ENCODE measurements at regions not wholly inside any gene's neighbourhood (a gene's known extent, or its start where the extent isn't known, plus 50 kb on each side); places are given as distances from the start of the nearest gene placed in this dataset.

- no peak for DNase-seq (ENCODE audit: low read depth)
Observed at GRCh38 chr13:80131204-80131603, 209.7 kb downstream of the SPRY2 start.

DNA sequence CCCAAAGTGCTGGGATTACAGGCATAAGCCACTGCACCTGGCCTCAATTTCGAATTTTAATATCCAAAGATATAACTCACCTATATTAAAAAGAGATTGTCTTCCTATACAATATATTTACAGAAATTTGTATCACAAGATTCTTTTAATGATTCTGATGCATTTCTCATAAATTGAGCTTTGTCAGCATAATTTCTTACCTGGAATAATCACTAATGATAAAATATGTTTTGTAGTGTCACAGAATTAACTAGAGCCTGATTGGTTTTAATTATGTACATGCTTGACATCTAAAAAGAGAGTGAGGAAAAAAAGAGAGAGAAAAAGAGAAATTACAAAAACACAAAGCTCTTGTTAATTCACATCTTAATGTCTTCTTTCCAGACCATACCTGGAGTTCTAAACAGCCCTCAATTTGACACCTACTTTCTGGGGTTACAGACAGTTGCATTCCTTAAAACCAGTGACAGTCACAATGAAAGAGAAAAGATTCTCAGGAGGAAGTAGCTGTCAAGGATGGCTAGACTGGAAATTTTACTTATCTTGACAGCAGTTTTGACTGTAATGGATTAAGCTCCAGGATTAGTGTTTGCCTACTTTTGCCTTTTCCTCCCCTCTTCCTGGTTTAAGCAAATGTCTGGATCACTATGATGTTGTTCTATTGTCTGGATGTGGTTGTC is 214.4 kb downstream of the SPRY2 start:
- no peak for DNase-seq (ENCODE audit: low read depth)

DNA sequence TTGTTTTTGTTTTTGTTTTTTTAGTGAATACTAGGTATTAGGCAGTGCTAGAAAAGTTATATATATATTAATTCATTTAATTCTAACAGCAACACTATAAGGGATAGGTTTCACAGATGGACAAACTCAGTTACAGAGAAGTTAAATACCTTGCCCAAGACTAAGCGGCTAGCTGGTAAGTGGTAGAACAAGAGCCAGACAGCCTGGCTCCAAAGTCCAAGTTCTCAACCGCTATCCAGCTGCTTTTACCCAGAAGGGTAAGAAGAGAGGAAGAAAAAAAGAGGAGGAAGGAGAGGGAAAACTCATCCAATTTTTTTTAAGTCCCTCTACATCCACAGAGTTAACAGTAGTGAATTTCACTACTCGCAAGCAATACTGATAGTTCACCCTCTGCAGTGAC is 217.0 kb downstream of the SPRY2 start:
- no peak for DNase-seq (ENCODE audit: low read depth)

- DNase-seq (ENCODE audit: low read depth), result no peak
Observed at GRCh38 chr13:80121038-80121437, 219.9 kb downstream of the SPRY2 start.

DNA sequence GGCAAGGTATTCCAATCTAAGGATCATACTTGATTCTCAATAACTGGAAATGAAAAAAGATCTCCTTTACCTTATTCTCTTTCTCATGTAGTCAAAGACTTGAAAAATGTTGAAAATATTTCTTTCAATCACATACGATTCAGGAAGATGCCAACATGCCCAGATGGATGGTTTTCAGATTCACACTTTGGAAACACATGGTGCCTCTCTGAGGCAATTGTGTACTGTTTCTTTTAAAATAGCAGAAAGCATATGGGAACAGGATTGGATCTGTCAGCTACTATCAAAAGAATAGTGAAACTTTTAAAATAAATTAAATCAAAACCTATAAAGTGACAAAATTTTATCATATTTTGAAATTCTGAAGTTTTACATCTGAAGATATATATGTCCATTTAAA is 222.4 kb downstream of the SPRY2 start:
- no peak for DNase-seq (ENCODE audit: low read depth)

DNA sequence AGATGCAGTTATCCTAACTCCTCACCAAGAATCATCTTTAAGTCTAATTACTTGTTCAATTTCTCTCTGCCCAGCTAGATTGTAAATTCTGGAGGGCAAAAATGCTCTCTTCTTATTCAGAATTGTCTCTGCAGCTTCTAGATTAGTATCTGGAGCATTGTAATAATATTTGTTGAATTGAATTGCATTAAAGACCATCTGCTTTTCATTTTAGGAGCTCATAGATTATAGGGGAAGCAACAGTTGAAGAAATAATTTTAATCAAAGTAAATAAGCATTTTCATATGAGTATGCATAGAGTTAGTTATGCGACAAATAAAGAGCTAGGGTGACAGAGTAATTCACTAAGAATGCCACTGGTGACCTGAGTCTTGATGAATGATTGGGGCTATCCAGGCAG is 222.8 kb downstream of the SPRY2 start:
- DNase-seq (ENCODE audit: low read depth), result no peak

- no peak for DNase-seq (ENCODE audit: low read depth)
Observed at GRCh38 chr13:80117515-80117914, 223.4 kb downstream of the SPRY2 start.

DNA sequence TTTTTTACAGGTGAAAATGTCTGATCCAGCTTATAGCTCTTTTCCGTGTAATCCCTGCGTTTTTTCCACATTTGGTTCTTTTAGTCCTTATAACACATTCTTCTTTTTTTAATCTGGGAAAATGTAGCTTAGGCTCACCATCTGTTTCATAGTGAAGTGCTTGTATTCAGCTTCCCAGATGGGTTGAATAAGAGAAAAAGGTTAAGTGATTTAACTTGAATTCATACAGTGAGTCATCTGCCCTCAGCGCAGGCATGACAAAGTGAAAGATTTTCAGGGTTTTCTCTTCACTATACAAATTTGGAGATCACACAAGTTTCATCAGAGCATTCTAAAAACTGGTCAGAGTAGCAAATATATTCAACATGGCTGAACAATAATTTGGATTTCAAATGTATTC is 224.8 kb downstream of the SPRY2 start:
- no peak for DNase-seq (ENCODE audit: low read depth)

- DNase-seq (ENCODE audit: low read depth), result no peak
Observed at GRCh38 chr13:80115616-80116015, 225.3 kb downstream of the SPRY2 start.

DNA sequence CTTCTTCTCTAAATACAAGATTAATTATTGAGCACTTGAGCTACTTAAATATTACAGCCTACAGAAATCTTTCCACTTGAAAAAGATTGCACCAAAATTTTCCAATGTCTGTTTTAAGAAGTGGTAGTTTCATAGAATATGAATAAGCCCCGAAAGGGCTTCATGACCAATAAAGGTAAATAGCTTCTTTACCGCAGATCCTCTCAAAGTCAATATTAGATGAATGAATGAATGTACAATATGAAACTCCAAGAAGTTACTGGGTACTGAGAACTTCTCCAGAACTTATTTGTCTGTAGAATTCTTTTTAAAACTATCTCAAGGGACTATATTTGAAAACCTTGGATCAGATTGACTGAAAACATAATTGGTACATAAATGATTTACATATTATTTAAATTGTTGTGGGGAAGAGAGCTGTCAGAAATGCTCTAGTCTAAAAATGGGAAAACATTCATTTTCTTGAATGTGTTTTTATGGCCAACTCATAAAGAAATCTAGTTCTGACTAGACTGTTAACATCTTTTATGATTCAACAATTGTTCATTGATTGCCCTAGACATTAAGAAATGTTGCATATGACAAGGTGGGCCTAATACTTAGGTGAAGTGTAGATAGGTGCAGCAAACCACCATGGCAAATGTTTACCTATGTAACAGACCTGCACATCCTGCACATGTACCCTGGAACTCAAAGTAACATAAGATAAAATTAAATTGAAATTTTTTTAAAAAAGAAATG is 227.0 kb downstream of the SPRY2 start:
- DNase-seq (ENCODE audit: low read depth), result no peak

DNA sequence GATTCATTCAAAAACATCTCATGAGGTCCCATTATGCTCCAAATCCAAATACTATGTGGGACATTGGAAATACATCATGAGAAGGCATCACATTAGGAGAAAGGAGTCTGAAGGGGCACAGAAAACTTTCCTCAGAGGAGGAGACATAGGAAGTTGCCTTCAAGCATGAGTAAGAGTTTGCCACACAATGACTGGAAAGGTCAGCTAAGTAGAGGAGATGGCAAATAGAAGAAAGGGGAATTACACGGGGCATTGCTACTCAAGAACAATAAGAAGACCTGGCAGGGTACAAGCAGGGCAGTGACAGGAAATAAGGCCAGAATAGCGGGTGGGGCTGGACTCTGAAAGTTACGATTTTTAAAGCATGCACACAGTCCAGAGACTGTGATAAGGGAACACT is 231.6 kb downstream of the SPRY2 start:
- DNase-seq (ENCODE audit: low read depth), result no peak

- DNase-seq (ENCODE audit: low read depth), result no peak
Observed at GRCh38 chr13:80105350-80105749, 235.6 kb downstream of the SPRY2 start.

- DNase-seq (ENCODE audit: low read depth), result no peak
Observed at GRCh38 chr13:80101040-80101439, 239.9 kb downstream of the SPRY2 start.

GRCh38 chr13:80100636-80101035 is 240.3 kb downstream of the SPRY2 start:
- DNase-seq (ENCODE audit: low read depth), result no peak

- no peak for DNase-seq (ENCODE audit: low read depth)
Observed at GRCh38 chr13:80097561-80097960, 243.4 kb downstream of the SPRY2 start.

DNA sequence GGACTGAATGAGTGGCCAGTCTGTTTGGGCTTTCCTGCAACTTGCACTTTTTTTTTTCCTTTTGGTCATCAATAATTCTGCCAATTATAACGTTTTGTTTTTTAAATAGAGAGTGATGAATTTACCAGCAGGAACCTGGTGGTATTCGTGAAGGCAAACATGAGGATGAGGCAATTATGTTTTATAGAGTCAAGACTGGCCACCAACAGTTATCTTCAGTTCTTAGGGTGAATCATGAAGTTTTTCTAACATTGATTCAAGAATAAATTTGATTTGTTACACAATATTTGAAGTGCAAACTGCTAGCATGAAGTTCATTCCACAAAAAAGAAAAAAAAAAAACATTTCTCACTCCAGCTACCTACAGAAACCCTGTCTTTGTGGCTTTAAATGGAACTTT is 244.5 kb downstream of the SPRY2 start:
- no peak for DNase-seq (ENCODE audit: low read depth)

GRCh38 chr13:80094526-80094925 is 246.4 kb downstream of the SPRY2 start:
- no peak for DNase-seq (ENCODE audit: low read depth)

DNA sequence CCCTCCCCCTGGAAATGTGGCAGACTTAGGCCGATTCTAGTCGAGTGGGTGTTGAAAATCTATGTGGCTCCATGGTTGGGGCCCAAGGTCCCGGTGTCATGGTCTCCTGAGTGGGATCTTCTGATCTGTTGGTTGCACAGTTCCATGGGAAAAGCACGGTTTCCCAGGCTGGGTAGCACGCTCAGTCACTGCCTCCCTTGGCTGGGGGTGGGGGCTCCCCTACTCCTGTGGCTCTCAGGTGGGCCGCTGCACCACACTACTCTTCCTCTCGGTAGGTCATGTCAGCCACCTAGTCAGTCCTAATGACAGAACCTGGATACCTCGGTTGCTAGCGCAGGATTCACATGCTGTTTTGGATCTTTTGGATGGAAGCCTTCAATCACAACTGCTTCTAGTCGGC is 247.0 kb downstream of the SPRY2 start:
- DNase-seq (ENCODE audit: low read depth), result no peak

- DNase-seq (ENCODE audit: low read depth), result no peak
Observed at GRCh38 chr13:80086304-80086721, 254.6 kb downstream of the SPRY2 start.

- DNase-seq (ENCODE audit: low read depth), result peak; percentile 55
Observed at GRCh38 chr13:80083853-80084676, 256.9 kb downstream of the SPRY2 start.

GRCh38 chr13:80083081-80083852 is 257.7 kb downstream of the SPRY2 start:
- DNase-seq (ENCODE audit: low read depth), result peak; percentile 14

Data from forelimb muscle (tissue), 1 donor.